GM13977 (cell line): ENCODE measurements at regions not wholly inside any gene's neighbourhood (a gene's known extent, or its start where the extent isn't known, plus 50 kb on each side); places are given as distances from the start of the nearest gene placed in this dataset.

Source experiments
- DNase-seq: peaks from one replicate; pipeline ENCODE4 v3.0.0; 2012; ENCODE audit warnings: low spot score
- CTCF ChIP-seq: IDR thresholded peaks from 2 replicates; pipeline ENCODE4 v1.5.1; 2012; ENCODE audit warnings: mild to moderate bottlenecking, control low read depth; ENCODE audit not compliant: insufficient read depth; ENCODE audit errors: extremely low read depth, missing control alignments
- in situ Hi-C: fragments of 300-500 bp; cut with MboI; formaldehyde crosslinking; loops from one replicate; pipeline ENCODE4 v1.12.0; 2022; ENCODE audit warnings: low sequenced_read_pairs, low pct_unique_long_range_greater_than_20kb, mixed read lengths, inconsistent platforms; ENCODE audit not compliant: unreplicated experiment

- no peak for DNase-seq
- TF ChIP-seq CTCF = no peak
- in situ Hi-C loops = no loop called here
These were observed 77.6 kb downstream of the RIPK4 start for GRCh38 chr21:41689289-41689583.

DNA sequence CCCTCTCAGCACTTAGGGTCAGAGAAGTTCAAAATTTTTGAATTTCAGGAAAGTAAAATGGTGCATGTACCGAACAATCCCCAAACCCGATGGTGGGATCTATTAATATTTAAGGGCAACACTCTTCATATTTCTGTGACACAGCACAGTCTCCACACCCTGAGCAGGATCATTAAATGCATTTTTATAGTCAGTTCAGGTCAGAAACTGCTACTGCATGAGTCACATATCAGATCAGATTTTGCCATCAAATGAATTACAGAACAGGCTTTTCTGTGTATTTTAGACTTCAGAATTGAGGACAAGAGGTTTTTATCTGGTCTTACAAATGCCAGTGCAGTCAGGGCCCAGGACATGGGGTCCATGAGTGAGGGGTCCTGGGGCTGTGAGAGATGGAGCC is 79.2 kb downstream of the RIPK4 start:
- no peak for TF ChIP-seq CTCF
- no peak for DNase-seq
- in situ Hi-C loops = no loop called here

DNA sequence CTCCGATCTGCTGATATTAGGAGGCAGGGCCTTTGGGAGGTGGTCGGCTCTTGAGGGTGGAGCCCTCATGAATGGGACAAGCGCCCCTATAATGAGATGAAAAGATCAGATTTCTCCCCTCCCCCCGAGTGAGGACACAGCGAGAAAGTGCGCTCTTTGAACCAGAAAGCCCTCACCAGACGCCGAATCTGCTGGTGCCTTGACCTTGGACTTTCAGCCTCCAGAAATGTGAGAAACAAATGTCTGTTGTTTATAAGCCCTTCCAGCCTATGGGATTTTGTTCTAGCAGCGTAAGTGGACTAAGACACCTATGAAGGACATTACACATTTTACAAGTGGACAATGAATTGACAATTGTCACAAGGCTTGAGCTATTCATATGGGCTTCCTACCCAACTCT is 80.2 kb downstream of the RIPK4 start:
- no peak for TF ChIP-seq CTCF
- no peak for DNase-seq
- in situ Hi-C loops = no loop called here

- DNase-seq = no peak
These were observed 81.2 kb downstream of the RIPK4 start for GRCh38 chr21:41685511-41686149.

GRCh38 chr21:41684381-41685245 is 82.2 kb downstream of the RIPK4 start:
- TF ChIP-seq CTCF = no peak
- DNase-seq = no peak
- in situ Hi-C loops = no loop called here

More at GRCh38 chr21:41685511-41686149, 81.2 kb downstream of the RIPK4 start:
- TF ChIP-seq CTCF = no peak
- in situ Hi-C loops = no loop called here

DNA sequence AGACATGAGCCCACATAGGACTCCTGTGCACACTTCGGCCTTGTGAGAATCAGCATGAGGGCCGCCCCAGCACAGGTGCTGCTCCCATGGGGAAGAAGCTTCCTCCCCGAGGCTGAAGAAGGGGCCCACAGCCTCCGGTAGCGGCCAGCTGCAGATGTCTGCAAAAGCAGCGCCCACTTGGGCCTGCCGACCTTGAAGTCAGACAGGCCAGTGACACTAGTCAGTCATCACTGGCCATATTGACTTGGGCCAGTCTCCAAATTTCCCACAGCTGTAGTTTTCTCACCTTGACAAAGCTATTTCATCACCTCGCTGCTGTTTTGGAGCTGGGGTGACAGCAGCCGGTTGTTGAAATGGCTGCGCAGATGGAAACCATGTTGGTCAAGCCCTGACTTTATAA is 83.0 kb downstream of the RIPK4 start:
- TF ChIP-seq CTCF = no peak
- DNase-seq = no peak
- in situ Hi-C loops = no loop called here
